Naive thymus-derived CD4-positive, alpha-beta T cell (primary cell): ENCODE measurements at regions not wholly inside any gene's neighbourhood (a gene's known extent, or its start where the extent isn't known, plus 50 kb on each side); places are given as distances from the start of the nearest gene placed in this dataset.

Source experiments
- ATAC-seq: fragments of 150-1000 bp; cut with Tn5 transposase; 2 replicates; pipeline ENCODE4 v1.10.0; 2021; ENCODE audit warnings: mild to moderate bottlenecking, moderate library complexity
- CTCF ChIA-PET: fragments of 350-600 bp; sonication (Branson Sonifier 250); formaldehyde crosslinking; loops from one replicate; lab custom pipeline; 2021; ENCODE audit warnings: antibody characterized with exemption; lab: Charles Lee
- POLR2A ChIA-PET: fragments of 350-600 bp; sonication (Branson Sonifier 250); formaldehyde crosslinking; loops from one replicate; lab custom pipeline; 2021; ENCODE audit warnings: antibody characterized with exemption, inconsistent platforms; lab: Charles Lee
- DNase-seq, 9 donors: peaks; one replicate each; pipeline versions ENCODE4 v3.0.0 to v3.0.0-alpha.2; 2020 to 2022; ENCODE audit warnings: mixed read lengths in 1 of 9
- H3K27ac ChIP-seq: one replicate; pipeline ENCODE4 v1.7.0; 2013; ENCODE audit warnings: mild to moderate bottlenecking, low read depth, low read length, moderate library complexity
- H3K27me3 ChIP-seq, 2 donors: one replicate each; pipeline ENCODE4 v1.7.0; 2013; ENCODE audit warnings: low read length in 2 of 2, mild to moderate bottlenecking in 2 of 2, moderate library complexity in 2 of 2; ENCODE audit not compliant: control insufficient read depth in 2 of 2, insufficient read depth in 2 of 2
- H3K36me3 ChIP-seq, 3 experiments: 1 replicate in 2 of 3; 2 replicates in 1 of 3; pipeline ENCODE4 v1.7.0; 2013; ENCODE audit warnings: low read length in 3 of 3, mild to moderate bottlenecking in 3 of 3, moderate library complexity in 1 of 3; ENCODE audit not compliant: insufficient read depth in 3 of 3, control insufficient read depth in 2 of 3
- H3K4me1 ChIP-seq, 2 donors: one replicate each; pipeline ENCODE4 v1.7.0; 2013; ENCODE audit warnings: low read length in 2 of 2, mild to moderate bottlenecking in 2 of 2, moderate library complexity in 1 of 2; ENCODE audit not compliant: control insufficient read depth in 2 of 2, insufficient read depth in 2 of 2
- H3K4me3 ChIP-seq: 2 replicates; pipeline ENCODE4 v1.7.0; 2013; ENCODE audit warnings: mild to moderate bottlenecking, low read length
- H3K9me3 ChIP-seq, 3 experiments: 1 replicate in 2 of 3; 2 replicates in 1 of 3; pipeline ENCODE4 v1.7.0; 2013; ENCODE audit warnings: low read length in 3 of 3; ENCODE audit not compliant: control insufficient read depth in 2 of 3
- H3K27ac Mint-ChIP-seq, 9 donors: one replicate each; pipeline ENCODE4 v1.8.0; 2020 to 2022; ENCODE audit warnings: mixed read lengths in 9 of 9, mild to moderate bottlenecking in 8 of 9, moderate library complexity in 5 of 9, inconsistent platforms in 2 of 9
- H3K27me3 Mint-ChIP-seq, 5 donors: one replicate each; pipeline ENCODE4 v1.8.0; 2021 to 2022; ENCODE audit warnings: mixed read lengths in 5 of 5, mild to moderate bottlenecking in 1 of 5
- H3K36me3 Mint-ChIP-seq, 5 donors: one replicate each; pipeline ENCODE4 v1.8.0; 2020 to 2022; ENCODE audit warnings: mixed read lengths in 5 of 5, mild to moderate bottlenecking in 3 of 5, inconsistent platforms in 1 of 5
- H3K4me1 Mint-ChIP-seq, 7 donors: one replicate each; pipeline ENCODE4 v1.8.0; 2020 to 2022; ENCODE audit warnings: mixed read lengths in 7 of 7, mild to moderate bottlenecking in 3 of 7, inconsistent platforms in 1 of 7
- H3K4me3 Mint-ChIP-seq, 10 donors: one replicate each; pipeline ENCODE4 v1.8.0; 2020 to 2022; ENCODE audit warnings: mild to moderate bottlenecking in 10 of 10, mixed read lengths in 10 of 10, moderate library complexity in 6 of 10, inconsistent platforms in 2 of 10
- H3K9me3 Mint-ChIP-seq, 11 donors: one replicate each; pipeline ENCODE4 v1.8.0; 2020 to 2022; ENCODE audit warnings: mixed read lengths in 11 of 11, mild to moderate bottlenecking in 4 of 11, inconsistent platforms in 1 of 11, moderate library complexity in 1 of 11
- intact Hi-C, 2 donors: fragments of 100-400 bp; cut with micrococcal nuclease; formaldehyde crosslinking; loops; one replicate each; pipeline ENCODE4 v1.15.1; 2023

GRCh38 chr1:199422206-199422605 is 605.3 kb upstream of the NR5A2 start:
- Mint-ChIP-seq H3K4me1 (no peaks in the 10 kb centered on the region), H3K27me3 (peaks cover 4 to 44% (median 33%) of the 10 kb centered on the region in 5 donors), H3K27ac (no peak overlapping the region), H3K9me3 (peaks cover 0 to 21% (median 7%) of the 10 kb centered on the region in 11 donors), H3K36me3 (peaks cover 0 to 5% (median 0%) of the 10 kb centered on the region in 5 donors), H3K4me3 (no peak overlapping the region)
- Histone ChIP-seq H3K27me3 (no peaks in the 10 kb centered on the region), H3K36me3 (no peaks in the 10 kb centered on the region), H3K27ac (no peak overlapping the region), H3K4me3 (no peak overlapping the region), H3K9me3 (no peaks in the 10 kb centered on the region), H3K4me1 (no peaks in the 10 kb centered on the region)
- POLR2A ChIA-PET = interaction anchor here (0.6 kb wide), 1 partner anchor 320 kb away, joined by 3 read pairs; no protein-coding TSS in a partner anchor
- ATAC-seq = no peak
- CTCF ChIA-PET = no interaction called here
- no peak for DNase-seq
- intact Hi-C loops = no loop called here

- Mint-ChIP-seq H3K36me3 (no peaks in the 10 kb centered on the region), H3K4me3 (no peak overlapping the region), H3K27ac (no peak overlapping the region), H3K4me1 (no peaks in the 10 kb centered on the region), H3K27me3 (peaks cover 4 to 15% (median 12%) of the 10 kb centered on the region in 5 donors), H3K9me3 (peaks cover 0 to 9% (median 1%) of the 10 kb centered on the region in 11 donors)
- ChIA-PET POLR2A (no interaction called here), CTCF (no interaction called here)
- Histone ChIP-seq H3K36me3 (no peaks in the 10 kb centered on the region), H3K27ac (no peak overlapping the region), H3K4me1 (no peaks in the 10 kb centered on the region), H3K4me3 (no peak overlapping the region), H3K9me3 (no peaks in the 10 kb centered on the region), H3K27me3 (no peaks in the 10 kb centered on the region)
- no peak for DNase-seq
- ATAC-seq = no peak
- intact Hi-C loops = no loop called here
Measured at GRCh38 chr1:199447906-199448305, 579.6 kb upstream of the NR5A2 start.

GRCh38 chr1:199448646-199449045 is 578.9 kb upstream of the NR5A2 start:
- H3K27me3 Mint-ChIP-seq = peaks cover 6 to 15% (median 12%) of the 10 kb centered on the region in 5 donors
- no peaks in the 10 kb centered on the region for H3K36me3 Mint-ChIP-seq
- Histone ChIP-seq H3K4me3 (no peak overlapping the region), H3K27me3 (no peaks in the 10 kb centered on the region), H3K36me3 (no peaks in the 10 kb centered on the region), H3K27ac (no peak overlapping the region), H3K4me1 (no peaks in the 10 kb centered on the region), H3K9me3 (no peaks in the 10 kb centered on the region)
- POLR2A ChIA-PET = no interaction called here
- H3K9me3 Mint-ChIP-seq = peaks cover 0 to 9% (median 1%) of the 10 kb centered on the region in 11 donors
- no peaks in the 10 kb centered on the region for H3K4me1 Mint-ChIP-seq
- no peak overlapping the region for H3K4me3 Mint-ChIP-seq
- CTCF ChIA-PET = no interaction called here
- no peak for DNase-seq
- H3K27ac Mint-ChIP-seq = no peak overlapping the region
- intact Hi-C loops = no loop called here
- no peak for ATAC-seq

- Histone ChIP-seq H3K36me3 (no peaks in the 10 kb centered on the region), H3K27me3 (no peaks in the 10 kb centered on the region), H3K4me3 (no peak overlapping the region), H3K27ac (no peak overlapping the region), H3K4me1 (no peaks in the 10 kb centered on the region), H3K9me3 (no peaks in the 10 kb centered on the region)
- Mint-ChIP-seq H3K36me3 (no peaks in the 10 kb centered on the region), H3K27ac (no peak overlapping the region), H3K4me1 (no peaks in the 10 kb centered on the region), H3K4me3 (no peak overlapping the region), H3K27me3 (peaks cover 7 to 15% (median 12%) of the 10 kb centered on the region in 5 donors), H3K9me3 (peaks cover 0 to 9% (median 1%) of the 10 kb centered on the region in 11 donors)
- DNase-seq = no peak
- no peak for ATAC-seq
- intact Hi-C loops = no loop called here
- CTCF ChIA-PET = no interaction called here
- POLR2A ChIA-PET = no interaction called here
Measured at GRCh38 chr1:199449221-199449620, 578.3 kb upstream of the NR5A2 start.

- no peak overlapping the region for H3K4me3 Mint-ChIP-seq
- H3K27ac Mint-ChIP-seq = no peak overlapping the region
- no peaks in the 10 kb centered on the region for H3K36me3 Mint-ChIP-seq
- ATAC-seq (no peak), DNase-seq (no peak)
- H3K9me3 ChIP-seq = no peaks in the 10 kb centered on the region
- H3K27ac ChIP-seq = no peak overlapping the region
- peaks cover 0 to 9% (median 0%) of the 10 kb centered on the region in 11 donors for H3K9me3 Mint-ChIP-seq
- no peaks in the 10 kb centered on the region for H3K27me3 ChIP-seq
- no peaks in the 10 kb centered on the region for H3K4me1 ChIP-seq
- no peaks in the 10 kb centered on the region for H3K4me1 Mint-ChIP-seq
- H3K27me3 Mint-ChIP-seq = peaks cover 7 to 15% (median 11%) of the 10 kb centered on the region in 5 donors
- H3K4me3 ChIP-seq = no peak overlapping the region
- ChIA-PET CTCF (no interaction called here), POLR2A (no interaction called here)
- intact Hi-C loops = no loop called here
- no peaks in the 10 kb centered on the region for H3K36me3 ChIP-seq
Measured at GRCh38 chr1:199449681-199450080, 577.8 kb upstream of the NR5A2 start.

GRCh38 chr1:199452627-199453026 is 574.9 kb upstream of the NR5A2 start:
- CTCF ChIA-PET = no interaction called here

GRCh38 chr1:199453723-199454122 is 573.8 kb upstream of the NR5A2 start:
- Histone ChIP-seq H3K9me3 (no peaks in the 10 kb centered on the region), H3K27me3 (no peaks in the 10 kb centered on the region), H3K36me3 (no peaks in the 10 kb centered on the region), H3K4me3 (no peak overlapping the region), H3K4me1 (no peaks in the 10 kb centered on the region), H3K27ac (no peak overlapping the region)
- DNase-seq = no peak
- POLR2A ChIA-PET = no interaction called here
- CTCF ChIA-PET = interaction anchor here (0.6 kb wide), 1 partner anchor 57 kb away, joined by 3 read pairs; no protein-coding TSS in a partner anchor
- intact Hi-C loops = no loop called here
- Mint-ChIP-seq H3K36me3 (no peaks in the 10 kb centered on the region), H3K4me3 (no peak overlapping the region), H3K27me3 (peaks cover 0 to 11% (median 3%) of the 10 kb centered on the region in 5 donors), H3K4me1 (no peaks in the 10 kb centered on the region), H3K9me3 (peaks cover 0 to 1% (median 0%) of the 10 kb centered on the region in 11 donors), H3K27ac (no peak overlapping the region)
- ATAC-seq = no peak

More at GRCh38 chr1:199452627-199453026, 574.9 kb upstream of the NR5A2 start:
- H3K27me3 ChIP-seq = no peaks in the 10 kb centered on the region
- H3K4me1 Mint-ChIP-seq = no peaks in the 10 kb centered on the region
- H3K4me1 ChIP-seq = no peaks in the 10 kb centered on the region
- H3K9me3 ChIP-seq = no peaks in the 10 kb centered on the region
- DNase-seq = no peak
- ATAC-seq = no peak
- peaks cover 0 to 1% (median 0%) of the 10 kb centered on the region in 11 donors for H3K9me3 Mint-ChIP-seq
- no peak overlapping the region for H3K27ac ChIP-seq
- H3K36me3 ChIP-seq = no peaks in the 10 kb centered on the region
- no peak overlapping the region for H3K27ac Mint-ChIP-seq
- POLR2A ChIA-PET = no interaction called here
- H3K27me3 Mint-ChIP-seq = peaks cover 3 to 15% (median 4%) of the 10 kb centered on the region in 5 donors
- intact Hi-C loops = no loop called here
- no peak overlapping the region for H3K4me3 Mint-ChIP-seq
- no peak overlapping the region for H3K4me3 ChIP-seq
- no peaks in the 10 kb centered on the region for H3K36me3 Mint-ChIP-seq
